Liver (tissue), 8 donors: ENCODE measurements at regions not wholly inside any gene's neighbourhood (a gene's known extent, or its start where the extent isn't known, plus 50 kb on each side); places are given as distances from the start of the nearest gene placed in this dataset.

ENCODE experiments used
- DNase-seq: peaks from one replicate; pipeline ENCODE4 v3.0.0-alpha.2; 2017; ENCODE audit warnings: low spot score
- H3K27ac ChIP-seq, 2 donors: one replicate each; pipeline ENCODE4 v1.7.0; 2013; ENCODE audit warnings: inconsistent platforms in 2 of 2, low read length in 2 of 2, control low read depth in 1 of 2, low read depth in 1 of 2, mild to moderate bottlenecking in 1 of 2
- H3K27me3 ChIP-seq, 4 donors: one replicate each; pipeline versions ENCODE4 v1.6.1 to v1.7.0; 2013; ENCODE audit warnings: low read length in 3 of 4, inconsistent platforms in 1 of 4, mild to moderate bottlenecking in 1 of 4, moderate library complexity in 1 of 4; ENCODE audit not compliant: control insufficient read depth in 4 of 4, insufficient read depth in 4 of 4
- H3K36me3 ChIP-seq, 4 donors: one replicate each; pipeline versions ENCODE4 v1.6.1 to v1.7.0; 2013; ENCODE audit warnings: low read length in 3 of 4, mild to moderate bottlenecking in 3 of 4, low read depth in 1 of 4, moderate library complexity in 1 of 4; ENCODE audit not compliant: control insufficient read depth in 4 of 4, insufficient read depth in 3 of 4
- H3K4me1 ChIP-seq, 4 donors: one replicate each; pipeline versions ENCODE4 v1.6.1 to v1.7.0; 2013; ENCODE audit warnings: low read length in 3 of 4, mild to moderate bottlenecking in 3 of 4, moderate library complexity in 1 of 4; ENCODE audit not compliant: control insufficient read depth in 4 of 4, insufficient read depth in 4 of 4
- H3K4me3 ChIP-seq, 3 donors: one replicate each; pipeline versions ENCODE4 v1.6.1 to v1.7.0; 2013; ENCODE audit warnings: low read length in 3 of 3, control low read depth in 1 of 3, low read depth in 1 of 3, mild to moderate bottlenecking in 1 of 3
- H3K9ac ChIP-seq, 2 donors: one replicate each; pipeline ENCODE4 v1.7.0; 2013; ENCODE audit warnings: low read length in 2 of 2, mild to moderate bottlenecking in 2 of 2, moderate library complexity in 2 of 2, control low read depth in 1 of 2, low read depth in 1 of 2
- H3K9me3 ChIP-seq, 4 donors: one replicate each; pipeline versions ENCODE4 v1.6.1 to v1.7.0; 2013; ENCODE audit warnings: low read length in 3 of 4; ENCODE audit not compliant: control insufficient read depth in 4 of 4
- FOXA1 ChIP-seq: IDR thresholded peaks from 2 replicates; pipeline ENCODE4 v1.6.1; 2016; ENCODE audit warnings: antibody characterized with exemption
- FOXA2 ChIP-seq: IDR thresholded peaks from 2 replicates; pipeline ENCODE4 v1.6.1; 2016; ENCODE audit warnings: antibody characterized with exemption
- GABPA ChIP-seq, 2 donors: IDR thresholded peaks in 1 of 2; conservative IDR thresholded peaks in 1 of 2; 2 replicates each; pipeline ENCODE4 v1.6.1; 2016; ENCODE audit warnings: antibody characterized with exemption in 2 of 2, mild to moderate bottlenecking in 1 of 2, moderate library complexity in 1 of 2
- HNF4A ChIP-seq, 2 donors: conservative IDR thresholded peaks; 2 replicates each; pipeline ENCODE4 v1.6.1; 2016; ENCODE audit warnings: antibody characterized with exemption in 2 of 2, mild to moderate bottlenecking in 2 of 2
- HNF4G ChIP-seq: IDR thresholded peaks from 2 replicates; pipeline ENCODE4 v1.6.1; 2016; ENCODE audit warnings: antibody characterized with exemption
- JUND ChIP-seq, 2 donors: IDR thresholded peaks; 2 replicates each; pipeline ENCODE4 v1.6.1; 2016; ENCODE audit warnings: antibody characterized with exemption in 2 of 2
- NR2F2 ChIP-seq: IDR thresholded peaks from 2 replicates; pipeline ENCODE4 v1.6.1; 2016; ENCODE audit warnings: antibody characterized with exemption
- SP1 ChIP-seq: IDR thresholded peaks from 2 replicates; pipeline ENCODE4 v1.6.1; 2018; ENCODE audit warnings: antibody characterized with exemption, mild to moderate bottlenecking
- TAF1 ChIP-seq: conservative IDR thresholded peaks from 2 replicates; pipeline ENCODE4 v1.6.1; 2016; ENCODE audit warnings: antibody characterized with exemption, mild to moderate bottlenecking
- YY1 ChIP-seq: IDR thresholded peaks from 2 replicates; pipeline ENCODE4 v1.6.1; 2016; ENCODE audit warnings: antibody characterized with exemption, mild to moderate bottlenecking
- WGBS: extraction: QIAGEN DNeasy Blood & Tissue Kit; methylation state at CpG from one replicate; pipeline ENCODE4 v1.1.7; 2013; 5-methylcytosine and 5-hydroxymethylcytosine counted together
- TF ChIP-seq, protein P1 (sequence below): IDR thresholded peaks from 2 replicates; pipeline ENCODE4 v1.6.1; 2016; ENCODE audit warnings: antibody characterized with exemption
- TF ChIP-seq, protein P2 (sequence below): IDR thresholded peaks from 2 replicates; pipeline ENCODE4 v1.6.1; 2016; ENCODE audit warnings: antibody characterized with exemption
- TF ChIP-seq, protein P3 (sequence below): IDR thresholded peaks from 2 replicates; pipeline ENCODE4 v1.6.1; 2016; ENCODE audit warnings: antibody characterized with exemption, mild to moderate bottlenecking
- TF ChIP-seq, protein P4 (sequence below): fragments of 150-350 bp; IDR thresholded peaks from 2 replicates; pipeline ENCODE4 v1.5.1; 2017; ENCODE audit warnings: improper control_type of control experiment, low read depth, low read length; ENCODE audit not compliant: missing input control
- donor health status: healthy.
- donor health status: healthy.
- donor health status: healthy.
- donor health status: healthy.
- donor health status: healthy.

DNA sequence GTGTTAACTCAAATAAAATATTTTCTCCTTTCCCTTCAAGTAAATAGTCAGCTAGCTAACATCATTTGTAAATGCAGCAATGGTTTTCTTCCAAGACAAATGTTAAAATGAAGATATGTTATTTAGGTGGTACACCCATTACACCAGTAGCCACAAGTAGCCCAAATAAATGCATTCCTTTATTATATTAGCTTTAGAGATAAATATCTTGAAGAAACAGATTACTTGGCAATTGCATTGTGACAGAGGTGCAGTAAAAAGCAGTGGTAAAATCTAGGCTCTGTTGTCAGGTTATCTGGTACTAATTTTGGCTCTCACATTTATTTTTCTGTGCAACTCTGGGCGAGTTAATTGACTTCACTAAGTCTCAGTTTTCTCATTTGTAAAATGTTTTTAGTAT lies 193.0 kb downstream of the NAA11 start:
- H3K27ac ChIP-seq = no peak overlapping the region
- H3K36me3 ChIP-seq = no peaks in the 10 kb centered on the region
- peaks cover 0 to 4% (median 0%) of the 10 kb centered on the region in 4 donors for H3K27me3 ChIP-seq
- no peak overlapping the region for H3K9ac ChIP-seq
- DNase-seq = no peak
- no peak overlapping the region for H3K4me3 ChIP-seq
- TF ChIP-seq JUND (IDR thresholded peaks at IDR 0.05) (no peak), YY1 (no peak), SP1 (no peak), GABPA (IDR thresholded peaks at IDR 0.05 in 1 of 2, conservative IDR thresholded peaks at IDR 0.05 in 1 of 2) (no peak), HNF4A (conservative IDR thresholded peaks at IDR 0.05) (no peak), NR2F2 (no peak), FOXA1 (no peak), TAF1 (no peak), FOXA2 (no peak), HNF4G (no peak)
- TF ChIP-seq, protein P1, sequence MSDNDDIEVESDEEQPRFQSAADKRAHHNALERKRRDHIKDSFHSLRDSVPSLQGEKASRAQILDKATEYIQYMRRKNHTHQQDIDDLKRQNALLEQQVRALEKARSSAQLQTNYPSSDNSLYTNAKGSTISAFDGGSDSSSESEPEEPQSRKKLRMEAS = no peak
- TF ChIP-seq, protein P2, sequence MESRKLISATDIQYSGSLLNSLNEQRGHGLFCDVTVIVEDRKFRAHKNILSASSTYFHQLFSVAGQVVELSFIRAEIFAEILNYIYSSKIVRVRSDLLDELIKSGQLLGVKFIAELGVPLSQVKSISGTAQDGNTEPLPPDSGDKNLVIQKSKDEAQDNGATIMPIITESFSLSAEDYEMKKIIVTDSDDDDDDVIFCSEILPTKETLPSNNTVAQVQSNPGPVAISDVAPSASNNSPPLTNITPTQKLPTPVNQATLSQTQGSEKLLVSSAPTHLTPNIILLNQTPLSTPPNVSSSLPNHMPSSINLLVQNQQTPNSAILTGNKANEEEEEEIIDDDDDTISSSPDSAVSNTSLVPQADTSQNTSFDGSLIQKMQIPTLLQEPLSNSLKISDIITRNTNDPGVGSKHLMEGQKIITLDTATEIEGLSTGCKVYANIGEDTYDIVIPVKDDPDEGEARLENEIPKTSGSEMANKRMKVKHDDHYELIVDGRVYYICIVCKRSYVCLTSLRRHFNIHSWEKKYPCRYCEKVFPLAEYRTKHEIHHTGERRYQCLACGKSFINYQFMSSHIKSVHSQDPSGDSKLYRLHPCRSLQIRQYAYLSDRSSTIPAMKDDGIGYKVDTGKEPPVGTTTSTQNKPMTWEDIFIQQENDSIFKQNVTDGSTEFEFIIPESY = no peak
- no peaks in the 10 kb centered on the region for H3K4me1 ChIP-seq
- WGBS = 51% methylated on average over 1 of the region's 1 CpG
- H3K9me3 ChIP-seq = no peaks in the 10 kb centered on the region

DNA sequence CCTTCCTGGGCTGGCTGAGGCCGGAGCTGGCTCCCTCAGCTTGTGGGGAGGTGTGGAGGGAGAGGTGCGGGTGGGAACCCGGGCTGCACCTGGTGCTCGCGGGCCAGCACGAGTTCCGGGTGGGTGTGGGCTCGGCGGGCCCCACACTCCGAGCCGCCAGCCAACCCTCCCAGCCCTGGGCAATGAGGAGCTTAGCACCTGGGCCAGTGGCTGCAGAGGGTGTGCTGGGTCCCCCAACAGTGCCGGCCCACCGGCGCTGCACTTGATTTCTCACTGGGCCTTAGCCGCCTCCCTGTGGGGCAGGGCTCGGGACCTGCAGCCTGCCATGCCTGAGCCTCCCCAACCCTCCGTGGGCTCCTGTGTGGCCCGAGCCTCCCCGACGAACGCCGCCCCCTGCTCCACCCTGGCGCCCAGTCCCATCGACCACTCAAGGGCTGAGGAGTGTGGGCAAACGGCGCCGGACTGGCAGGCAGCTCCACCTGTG lies 182.7 kb upstream of the PAQR3 start:
- Histone ChIP-seq H3K9me3 (peaks cover 3 to 13% (median 6%) of the 10 kb centered on the region in 4 donors), H3K4me3 (no peak overlapping the region), H3K9ac (no peak overlapping the region), H3K4me1 (no peaks in the 10 kb centered on the region), H3K36me3 (no peaks in the 10 kb centered on the region), H3K27me3 (no peaks in the 10 kb centered on the region), H3K27ac (no peak overlapping the region)
- DNase-seq = no peak
- 96% methylated on average over 27 of the region's 27 CpGs for WGBS
- TF ChIP-seq, protein P3, sequence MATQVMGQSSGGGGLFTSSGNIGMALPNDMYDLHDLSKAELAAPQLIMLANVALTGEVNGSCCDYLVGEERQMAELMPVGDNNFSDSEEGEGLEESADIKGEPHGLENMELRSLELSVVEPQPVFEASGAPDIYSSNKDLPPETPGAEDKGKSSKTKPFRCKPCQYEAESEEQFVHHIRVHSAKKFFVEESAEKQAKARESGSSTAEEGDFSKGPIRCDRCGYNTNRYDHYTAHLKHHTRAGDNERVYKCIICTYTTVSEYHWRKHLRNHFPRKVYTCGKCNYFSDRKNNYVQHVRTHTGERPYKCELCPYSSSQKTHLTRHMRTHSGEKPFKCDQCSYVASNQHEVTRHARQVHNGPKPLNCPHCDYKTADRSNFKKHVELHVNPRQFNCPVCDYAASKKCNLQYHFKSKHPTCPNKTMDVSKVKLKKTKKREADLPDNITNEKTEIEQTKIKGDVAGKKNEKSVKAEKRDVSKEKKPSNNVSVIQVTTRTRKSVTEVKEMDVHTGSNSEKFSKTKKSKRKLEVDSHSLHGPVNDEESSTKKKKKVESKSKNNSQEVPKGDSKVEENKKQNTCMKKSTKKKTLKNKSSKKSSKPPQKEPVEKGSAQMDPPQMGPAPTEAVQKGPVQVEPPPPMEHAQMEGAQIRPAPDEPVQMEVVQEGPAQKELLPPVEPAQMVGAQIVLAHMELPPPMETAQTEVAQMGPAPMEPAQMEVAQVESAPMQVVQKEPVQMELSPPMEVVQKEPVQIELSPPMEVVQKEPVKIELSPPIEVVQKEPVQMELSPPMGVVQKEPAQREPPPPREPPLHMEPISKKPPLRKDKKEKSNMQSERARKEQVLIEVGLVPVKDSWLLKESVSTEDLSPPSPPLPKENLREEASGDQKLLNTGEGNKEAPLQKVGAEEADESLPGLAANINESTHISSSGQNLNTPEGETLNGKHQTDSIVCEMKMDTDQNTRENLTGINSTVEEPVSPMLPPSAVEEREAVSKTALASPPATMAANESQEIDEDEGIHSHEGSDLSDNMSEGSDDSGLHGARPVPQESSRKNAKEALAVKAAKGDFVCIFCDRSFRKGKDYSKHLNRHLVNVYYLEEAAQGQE = no peak
- TF ChIP-seq YY1 = no peak
- TF ChIP-seq, protein P4, sequence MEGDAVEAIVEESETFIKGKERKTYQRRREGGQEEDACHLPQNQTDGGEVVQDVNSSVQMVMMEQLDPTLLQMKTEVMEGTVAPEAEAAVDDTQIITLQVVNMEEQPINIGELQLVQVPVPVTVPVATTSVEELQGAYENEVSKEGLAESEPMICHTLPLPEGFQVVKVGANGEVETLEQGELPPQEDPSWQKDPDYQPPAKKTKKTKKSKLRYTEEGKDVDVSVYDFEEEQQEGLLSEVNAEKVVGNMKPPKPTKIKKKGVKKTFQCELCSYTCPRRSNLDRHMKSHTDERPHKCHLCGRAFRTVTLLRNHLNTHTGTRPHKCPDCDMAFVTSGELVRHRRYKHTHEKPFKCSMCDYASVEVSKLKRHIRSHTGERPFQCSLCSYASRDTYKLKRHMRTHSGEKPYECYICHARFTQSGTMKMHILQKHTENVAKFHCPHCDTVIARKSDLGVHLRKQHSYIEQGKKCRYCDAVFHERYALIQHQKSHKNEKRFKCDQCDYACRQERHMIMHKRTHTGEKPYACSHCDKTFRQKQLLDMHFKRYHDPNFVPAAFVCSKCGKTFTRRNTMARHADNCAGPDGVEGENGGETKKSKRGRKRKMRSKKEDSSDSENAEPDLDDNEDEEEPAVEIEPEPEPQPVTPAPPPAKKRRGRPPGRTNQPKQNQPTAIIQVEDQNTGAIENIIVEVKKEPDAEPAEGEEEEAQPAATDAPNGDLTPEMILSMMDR = no peak
- no peak for TF ChIP-seq FOXA1
- no peak for TF ChIP-seq JUND (IDR thresholded peaks at IDR 0.05)
- TF ChIP-seq SP1 = no peak
- TF ChIP-seq GABPA (IDR thresholded peaks at IDR 0.05 in 1 of 2, conservative IDR thresholded peaks at IDR 0.05 in 1 of 2) = no peak
